Right renal pelvis (tissue), 4 donors: ENCODE measurements at regions not wholly inside any gene's neighbourhood (a gene's known extent, or its start where the extent isn't known, plus 50 kb on each side); places are given as distances from the start of the nearest gene placed in this dataset.
A peak's percentile ranks its signal among the peaks of the same experiment; 100 is the strongest.
"Not testable (repeated sequence)": the region's sequence is repeated elsewhere in the genome, so short reads cannot be mapped to it uniquely, and the experiment has no call there.

ENCODE experiments used
- DNase-seq, 4 donors: peaks; one replicate each; pipeline ENCODE4 v3.0.0-alpha.2; 2013; ENCODE audit warnings: low read depth in 4 of 4, low spot score in 3 of 4, missing footprints in 1 of 4

GRCh38 chr1:79290927-79291474 is 284.5 kb upstream of the ADGRL4 start:
- DNase-seq: no peak

GRCh38 chr1:79287982-79288381 is 281.5 kb upstream of the ADGRL4 start:
- DNase-seq: no peak

- DNase-seq: no peak
Observed at GRCh38 chr1:79285667-79286066, 279.1 kb upstream of the ADGRL4 start.

GRCh38 chr1:79283451-79283850 is 276.9 kb upstream of the ADGRL4 start:
- no peak for DNase-seq

GRCh38 chr1:79281442-79281841 is 274.9 kb upstream of the ADGRL4 start:
- DNase-seq: no peak

- no peak for DNase-seq
Observed at GRCh38 chr1:79271759-79272158, 265.2 kb upstream of the ADGRL4 start.

- DNase-seq: no peak
Observed at GRCh38 chr1:79264975-79265818, 258.7 kb upstream of the ADGRL4 start.

- no peak for DNase-seq
Observed at GRCh38 chr1:79264285-79264684, 257.8 kb upstream of the ADGRL4 start.

- no peak for DNase-seq
Observed at GRCh38 chr1:79262745-79263258, 256.3 kb upstream of the ADGRL4 start.

GRCh38 chr1:79259390-79260336 is 253.1 kb upstream of the ADGRL4 start:
- peak in 3 of 4 donors; percentile 21 to 33 (median 30) for DNase-seq

GRCh38 chr1:79255421-79255820 is 248.9 kb upstream of the ADGRL4 start:
- no peak for DNase-seq

GRCh38 chr1:79252598-79252997 is 246.1 kb upstream of the ADGRL4 start:
- DNase-seq: no peak

- DNase-seq: no peak
Observed at GRCh38 chr1:79239840-79240239, 233.3 kb upstream of the ADGRL4 start.

- DNase-seq: no peak
Observed at GRCh38 chr1:79235301-79236002, 228.9 kb upstream of the ADGRL4 start.

- no peak for DNase-seq
Observed at GRCh38 chr1:79232818-79233217, 226.3 kb upstream of the ADGRL4 start.

GRCh38 chr1:79230751-79231150 is 224.2 kb upstream of the ADGRL4 start:
- DNase-seq: not testable (repeated sequence)

- DNase-seq: no peak
Observed at GRCh38 chr1:79226963-79227362, 220.4 kb upstream of the ADGRL4 start.

- DNase-seq: no peak
Observed at GRCh38 chr1:79224537-79224936, 218.0 kb upstream of the ADGRL4 start.

- DNase-seq: no peak
Observed at GRCh38 chr1:79220509-79220908, 214.0 kb upstream of the ADGRL4 start.

- DNase-seq: no peak
Observed at GRCh38 chr1:79215311-79215710, 208.8 kb upstream of the ADGRL4 start.
